OCI-LY7 (cell line): ENCODE measurements at regions not wholly inside any gene's neighbourhood (a gene's known extent, or its start where the extent isn't known, plus 50 kb on each side); places are given as distances from the start of the nearest gene placed in this dataset.

Source experiments
- CTCF ChIP-seq: fragments of 200-600 bp; sonication (generic); conservative IDR thresholded peaks from 2 replicates; pipeline ENCODE4 v1.5.1; 2014; ENCODE audit warnings: mild to moderate bottlenecking, antibody characterized with exemption, low read length, moderate library complexity, mixed read lengths
- EZH2phosphoT487 ChIP-seq: fragments of 200-600 bp; sonication (generic); IDR thresholded peaks from 2 replicates; pipeline ENCODE4 v1.6.1; 2018; ENCODE audit warnings: low read depth, borderline replicate concordance, mild to moderate bottlenecking, mixed run types, antibody characterized with exemption, low read length, moderate library complexity, mixed read lengths

GRCh38 chr1:98437011-98437410, 224.5 kb upstream of the SNX7 start:
- TF ChIP-seq CTCF (no peak), EZH2phosphoT487 (no peak)
